ENCODE measurements at regions not wholly inside any gene's neighbourhood (a gene's known extent, or its start where the extent isn't known, plus 50 kb on each side); places are given as distances from the start of the nearest gene placed in this dataset.

DNA sequence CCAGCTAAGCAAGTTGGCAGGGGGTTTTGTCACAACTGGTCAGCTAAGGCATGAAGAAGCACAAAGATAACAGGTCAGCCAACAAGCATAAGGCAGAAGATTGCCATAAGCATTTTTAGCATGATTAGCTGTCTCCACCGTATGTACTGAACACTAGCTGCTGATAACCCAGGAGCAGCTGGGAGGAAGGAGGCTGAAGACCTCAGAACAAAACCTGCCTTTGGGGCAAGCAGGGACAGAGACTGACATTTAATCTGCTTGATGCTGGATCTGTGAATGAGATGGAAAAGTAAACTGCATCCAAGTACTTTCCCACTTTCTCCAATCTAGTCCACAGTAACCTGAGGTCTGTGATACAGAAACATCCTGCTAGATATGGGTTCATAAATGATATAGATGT lies 353.0 kb upstream of the MAP3K7 start:
- no peak for DNase-seq (ENCODE audit: low read depth in 2 of 2)

DNA sequence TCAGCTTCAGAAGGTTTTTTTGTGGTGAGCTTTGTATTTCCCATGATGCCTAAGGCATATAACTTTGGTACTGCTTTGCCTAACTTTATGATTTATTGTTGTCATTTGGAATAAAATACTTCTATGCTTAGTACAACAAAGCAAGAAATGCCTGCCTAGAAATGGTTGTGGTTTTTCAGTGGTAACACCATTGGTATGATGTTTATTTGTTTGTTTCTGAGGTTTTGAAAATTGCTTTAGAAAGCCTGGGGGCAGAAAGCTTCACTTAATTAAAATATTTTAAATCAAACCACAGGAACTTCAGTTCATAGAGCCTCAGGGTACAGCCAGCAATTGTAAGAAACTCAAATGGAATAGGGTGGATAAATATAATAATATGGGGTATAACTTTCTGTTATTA lies 351.2 kb upstream of the MAP3K7 start:
- DNase-seq (ENCODE audit: low read depth in 2 of 2): no peak

DNA sequence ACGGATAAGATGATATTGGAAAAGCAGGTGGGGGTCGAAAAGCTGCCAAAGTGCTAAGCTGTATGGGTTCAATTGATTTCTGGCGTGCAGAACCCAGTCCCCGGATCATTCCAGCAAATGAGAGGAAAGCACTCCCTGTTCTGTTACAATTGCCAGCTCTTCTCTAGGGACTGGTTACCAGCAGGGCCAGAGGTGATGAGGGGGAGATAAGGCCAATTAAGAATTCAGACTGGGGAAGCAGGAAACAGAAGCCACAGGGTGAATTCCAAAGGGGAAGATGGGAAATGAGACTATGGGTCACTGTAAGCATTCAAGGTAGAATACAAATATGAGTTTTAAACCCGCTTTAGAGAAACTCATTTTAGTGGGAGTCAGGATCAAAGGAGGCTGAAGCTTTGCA lies 349.4 kb upstream of the MAP3K7 start:
- no peak for DNase-seq (ENCODE audit: low read depth in 2 of 2)

DNA sequence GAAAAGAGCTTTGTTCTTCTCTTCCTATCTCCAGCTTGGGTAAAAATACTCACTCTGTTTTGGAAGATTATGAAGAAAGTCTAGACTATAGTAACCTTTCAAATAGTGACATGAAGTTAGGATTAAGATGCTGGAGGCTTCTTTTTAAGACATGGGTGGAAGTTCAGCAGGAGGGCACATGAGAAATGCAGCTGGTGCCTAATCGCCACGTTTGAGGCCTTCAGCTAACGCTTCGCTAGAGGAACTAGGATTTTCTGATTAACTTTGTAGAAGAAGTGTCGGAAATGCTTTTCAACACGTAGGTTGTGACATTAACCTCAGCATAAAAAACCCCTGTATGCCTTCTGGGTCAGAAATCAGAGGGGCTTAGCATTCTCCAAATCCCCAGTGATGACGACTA lies 348.1 kb upstream of the MAP3K7 start:
- no peak for DNase-seq (ENCODE audit: low read depth in 2 of 2)

DNA sequence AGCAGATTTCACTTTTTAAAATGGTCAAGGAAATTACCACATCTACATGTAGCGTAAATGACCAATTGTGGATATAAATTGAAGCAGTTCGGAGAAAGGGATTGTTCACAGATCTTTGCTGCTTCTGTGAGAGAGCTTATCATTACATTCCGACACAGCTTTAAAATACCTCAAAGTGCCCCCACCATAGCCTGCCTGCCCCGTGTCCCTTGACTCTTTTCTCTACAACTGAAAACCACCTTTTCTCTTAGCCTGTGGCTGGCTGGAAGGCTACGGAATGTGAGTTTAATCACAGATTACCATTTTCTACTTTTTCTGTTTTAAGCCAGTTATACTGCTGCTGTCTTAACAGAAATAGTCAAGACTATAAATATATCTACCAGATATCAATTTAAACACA lies 347.2 kb upstream of the MAP3K7 start:
- no peak for DNase-seq (ENCODE audit: low read depth in 2 of 2)

DNA sequence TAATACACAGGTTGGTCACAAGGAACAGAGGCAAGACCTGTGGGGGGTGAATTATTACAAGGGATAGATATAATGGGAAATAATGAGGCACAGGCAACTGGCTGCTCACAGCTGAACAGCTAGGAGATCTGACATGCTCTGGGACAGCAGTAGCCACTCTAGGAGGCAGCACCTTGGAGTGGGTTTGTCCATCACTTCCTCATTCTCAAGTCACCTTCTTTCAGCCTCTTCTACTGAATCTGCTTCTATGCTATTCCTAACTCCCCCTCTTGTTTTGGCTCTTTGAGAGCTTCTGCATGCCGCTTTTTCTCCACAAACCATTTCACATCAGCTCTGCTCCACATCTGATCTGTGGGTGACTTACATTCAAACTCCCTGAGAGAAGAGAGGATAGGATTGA lies 345.5 kb upstream of the MAP3K7 start:
- no peak for DNase-seq (ENCODE audit: low read depth in 2 of 2)

DNA sequence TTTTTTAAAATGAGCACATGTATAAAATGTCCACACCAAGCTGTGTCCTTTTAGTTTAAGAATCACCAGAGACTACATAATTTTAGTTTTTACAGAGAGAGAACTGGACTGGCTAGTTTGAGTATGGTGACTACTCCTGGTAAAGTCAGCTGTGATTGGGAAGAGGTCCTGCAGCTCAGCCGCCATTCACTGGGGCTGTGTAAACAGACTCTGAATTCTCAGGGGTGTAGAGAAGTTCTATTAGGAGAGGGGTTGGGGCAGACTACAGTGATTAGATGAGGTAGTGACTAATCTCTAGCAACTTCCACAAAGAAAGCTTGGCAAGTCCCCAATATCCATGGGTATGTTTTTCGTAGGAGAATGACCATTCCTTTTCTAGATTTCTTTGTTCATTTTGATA lies 341.2 kb upstream of the MAP3K7 start:
- DNase-seq (ENCODE audit: low read depth in 2 of 2): no peak

DNA sequence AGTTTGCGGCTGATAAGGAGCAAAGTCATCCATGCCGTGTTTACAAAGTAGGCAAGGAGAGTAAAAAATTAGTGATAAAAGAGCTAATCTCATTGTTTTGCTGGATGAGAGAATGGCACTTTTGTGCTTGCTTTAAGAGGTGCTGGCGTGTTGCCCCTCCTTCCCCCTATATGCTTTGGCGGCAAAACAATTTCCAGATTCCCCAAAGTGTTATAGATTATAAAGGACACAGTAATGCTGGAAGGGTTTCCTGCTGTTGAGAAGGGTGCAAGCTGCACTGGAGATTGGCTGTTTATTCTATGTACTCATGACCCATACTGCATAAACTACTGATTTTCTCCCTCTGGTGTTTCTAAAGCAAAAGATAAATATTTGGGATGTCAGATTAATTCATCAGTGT lies 338.9 kb upstream of the MAP3K7 start:
- no peak for DNase-seq (ENCODE audit: low read depth in 2 of 2)

DNA sequence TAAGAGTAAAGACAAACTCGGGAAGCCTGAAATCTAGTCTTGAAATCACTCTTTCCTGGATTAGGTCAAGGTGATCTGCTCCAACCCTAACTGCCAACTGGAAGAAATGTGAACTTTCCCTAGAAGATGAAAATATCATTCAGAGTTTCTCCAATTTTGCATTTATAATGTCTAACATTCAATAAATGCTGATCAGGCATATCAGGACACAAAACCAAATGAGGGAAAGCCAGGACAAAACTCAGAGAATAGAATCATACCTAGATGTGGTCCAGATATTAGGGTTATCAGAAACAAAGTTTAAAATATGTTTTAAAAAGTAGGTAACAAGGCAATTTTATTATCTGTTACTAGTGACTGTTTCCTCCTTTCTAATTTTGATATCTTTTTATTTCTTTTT lies 335.5 kb upstream of the MAP3K7 start:
- no peak for DNase-seq (ENCODE audit: low read depth in 2 of 2)

DNA sequence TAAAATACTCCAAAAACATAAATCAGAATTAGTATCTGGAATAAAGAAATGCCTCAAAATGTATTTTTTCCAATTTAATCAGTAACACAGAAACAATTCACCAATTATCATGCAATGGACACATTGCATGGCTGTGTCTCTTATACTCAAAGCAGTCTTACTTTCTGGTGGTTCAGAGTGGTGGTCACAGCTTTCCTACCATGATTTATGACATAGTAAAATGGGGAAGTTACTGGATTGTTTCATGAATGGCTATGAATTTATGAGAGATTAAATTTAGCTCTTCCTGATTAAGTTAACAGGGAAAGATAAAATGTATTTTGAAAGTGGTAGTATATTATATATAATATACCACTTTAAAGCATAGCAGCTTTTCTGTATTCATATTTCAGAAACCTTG lies 331.5 kb upstream of the MAP3K7 start:
- no peak for DNase-seq (ENCODE audit: low read depth in 2 of 2)

DNA sequence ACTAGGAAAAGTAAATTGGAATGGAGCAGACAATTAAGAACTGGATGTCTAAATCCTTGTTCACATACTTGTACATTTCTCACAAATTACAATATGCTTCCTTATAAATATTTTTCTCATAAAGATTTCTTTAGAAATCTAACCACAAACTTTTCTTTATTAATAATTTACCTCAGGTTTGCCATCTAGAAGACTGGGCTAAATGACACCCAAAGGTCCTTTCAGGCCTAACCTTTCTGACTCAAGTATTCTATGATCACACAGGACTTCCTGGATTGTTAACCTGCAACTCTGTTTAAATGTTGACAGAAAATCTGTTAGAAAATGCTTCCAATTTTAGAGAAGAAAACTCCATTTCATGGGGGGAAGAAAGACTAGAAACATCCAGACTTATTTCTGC lies 330.5 kb upstream of the MAP3K7 start:
- no peak for DNase-seq (ENCODE audit: low read depth in 2 of 2)

DNA sequence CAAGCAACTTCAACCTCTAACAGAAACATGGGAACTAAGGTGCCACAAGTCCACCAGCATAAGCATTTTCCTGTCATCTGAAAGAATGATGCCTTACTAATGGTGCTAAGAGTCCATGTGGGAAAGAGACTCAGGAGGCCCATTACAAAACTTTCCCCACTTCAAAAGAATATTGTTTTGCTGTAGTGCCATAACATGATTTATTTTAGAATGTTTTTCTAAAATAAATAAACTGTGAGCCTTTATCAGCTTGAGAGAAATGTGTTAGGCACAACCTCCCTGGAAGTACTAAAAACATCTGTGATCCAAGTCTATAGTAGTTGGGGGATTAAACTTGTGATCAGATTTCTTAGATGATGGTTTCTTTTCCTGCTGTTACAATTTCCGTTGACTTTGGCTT lies 330.1 kb upstream of the MAP3K7 start:
- DNase-seq (ENCODE audit: low read depth in 2 of 2): no peak

DNA sequence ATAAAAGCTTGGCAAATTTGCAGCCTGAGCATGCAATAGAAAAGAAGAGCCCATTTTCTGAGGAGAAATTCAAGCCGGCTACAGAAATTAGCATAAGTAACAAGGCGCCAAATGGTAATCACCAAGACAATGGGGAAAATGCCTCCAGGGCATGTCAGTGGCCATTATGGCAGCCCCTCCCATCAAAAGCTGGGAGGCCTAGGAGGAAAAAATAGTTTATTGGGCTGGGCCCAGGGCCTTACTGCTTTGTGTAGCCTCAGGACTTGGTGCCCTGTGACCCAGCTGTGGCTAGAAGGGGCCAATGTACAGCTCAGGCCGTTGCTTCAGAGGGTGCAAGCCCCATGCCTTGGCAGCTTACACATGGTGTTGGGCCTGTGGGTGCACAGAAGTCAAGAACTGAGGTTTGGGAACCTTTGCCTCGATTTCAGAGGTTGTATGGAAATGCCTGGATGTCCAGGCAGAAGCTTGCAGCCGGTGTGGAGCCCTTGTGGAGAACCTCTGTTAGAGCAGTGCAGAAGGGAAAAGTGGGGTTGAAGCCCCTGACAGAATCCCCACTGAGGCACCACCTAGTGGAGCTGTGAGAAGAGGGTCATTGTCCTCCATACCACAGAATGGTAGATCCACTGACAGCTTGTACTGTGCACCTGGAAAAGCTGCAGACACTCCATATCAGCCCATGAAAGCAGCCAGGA lies 328.5 kb upstream of the MAP3K7 start:
- no peak for DNase-seq (ENCODE audit: low read depth in 2 of 2)

DNA sequence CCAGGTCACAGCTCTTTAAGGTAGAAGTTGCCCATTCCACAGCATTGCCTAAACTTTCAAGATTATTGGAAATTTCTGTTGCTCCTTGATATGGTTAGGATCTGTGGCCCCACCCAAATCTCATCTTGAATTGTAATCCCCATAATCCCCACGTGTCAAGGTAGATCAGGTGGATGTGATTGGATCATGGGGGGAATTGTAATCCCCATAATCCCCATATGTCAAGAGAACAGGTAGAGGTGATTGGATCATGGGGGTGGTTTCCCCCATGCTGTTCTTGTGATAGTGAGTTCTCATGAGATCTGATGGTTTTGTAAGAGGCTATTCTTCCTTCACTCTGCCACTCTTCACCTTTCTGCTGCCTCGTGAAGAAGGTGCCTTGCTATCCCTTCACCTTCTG lies 327.4 kb upstream of the MAP3K7 start:
- DNase-seq (ENCODE audit: low read depth in 2 of 2): no peak

DNA sequence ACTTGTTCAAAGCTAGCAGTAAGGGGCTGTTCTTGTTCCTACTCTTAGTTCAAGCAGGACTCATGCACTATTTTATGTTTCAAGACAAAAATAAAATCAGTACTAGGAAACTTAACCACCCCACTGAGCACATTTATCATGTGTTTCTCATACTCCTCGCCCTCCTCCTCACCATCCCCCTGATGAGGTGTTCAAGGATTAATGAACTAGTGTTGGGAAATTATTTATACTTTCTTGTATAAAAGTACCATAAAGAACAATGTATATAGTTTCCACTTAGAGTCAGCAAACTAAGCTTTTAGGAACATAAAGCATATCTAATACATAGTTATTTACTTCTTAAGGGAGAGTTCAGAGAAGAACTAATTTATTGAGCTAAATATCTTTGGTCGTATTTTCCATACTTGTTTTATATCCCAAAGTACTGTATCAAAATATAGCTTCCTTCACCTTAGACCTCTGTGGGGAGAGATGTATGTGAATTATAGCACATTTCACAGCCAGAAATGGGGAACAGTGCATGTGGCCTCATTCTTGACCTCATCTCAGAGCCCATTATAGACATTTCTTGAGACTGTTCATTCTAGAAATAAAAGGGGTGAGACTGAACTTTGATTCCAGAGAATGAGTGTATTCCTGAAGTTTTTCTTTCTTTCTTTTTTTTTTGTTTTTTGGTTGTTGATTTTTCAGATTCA lies 326.5 kb upstream of the MAP3K7 start:
- DNase-seq (ENCODE audit: low read depth in 2 of 2): no peak

DNA sequence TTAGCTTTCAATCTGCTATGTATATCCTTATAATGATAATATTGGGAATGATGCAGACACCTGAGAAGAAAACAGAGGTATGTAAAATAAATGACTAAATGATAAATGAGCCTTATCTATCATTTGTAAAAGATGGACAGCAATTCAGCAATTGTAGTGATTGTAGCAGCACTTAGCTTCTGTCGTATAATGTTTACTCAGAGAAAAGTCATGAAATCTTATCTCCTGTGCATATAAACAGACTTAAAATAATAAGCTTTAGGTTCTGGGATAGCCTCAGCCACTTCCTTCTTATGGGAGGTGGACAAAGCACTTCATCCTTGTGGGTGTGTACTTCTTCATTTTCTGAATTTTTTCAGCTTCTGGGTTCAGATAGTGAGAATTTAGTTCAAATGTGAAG lies 324.8 kb upstream of the MAP3K7 start:
- DNase-seq (ENCODE audit: low read depth in 2 of 2): no peak

DNA sequence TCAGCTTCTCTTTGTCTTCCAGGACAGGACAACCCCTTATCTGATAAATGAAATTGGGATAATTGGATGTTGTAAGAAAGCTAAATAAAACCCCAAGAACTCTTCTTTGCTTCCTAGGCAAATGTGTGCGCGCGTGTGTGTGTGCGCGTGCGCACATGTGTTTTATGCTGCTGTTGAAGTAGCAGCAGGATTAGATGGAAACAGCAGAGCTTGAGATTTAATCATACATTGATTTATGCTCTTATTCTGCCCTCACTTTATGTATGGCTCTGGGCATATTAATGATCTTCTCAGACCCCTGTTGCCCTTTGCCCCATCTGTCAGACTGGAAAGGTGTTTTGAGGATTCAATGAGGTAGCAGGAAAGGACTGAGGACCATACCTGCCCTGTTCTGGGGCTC lies 324.0 kb upstream of the MAP3K7 start:
- no peak for DNase-seq (ENCODE audit: low read depth in 2 of 2)

DNA sequence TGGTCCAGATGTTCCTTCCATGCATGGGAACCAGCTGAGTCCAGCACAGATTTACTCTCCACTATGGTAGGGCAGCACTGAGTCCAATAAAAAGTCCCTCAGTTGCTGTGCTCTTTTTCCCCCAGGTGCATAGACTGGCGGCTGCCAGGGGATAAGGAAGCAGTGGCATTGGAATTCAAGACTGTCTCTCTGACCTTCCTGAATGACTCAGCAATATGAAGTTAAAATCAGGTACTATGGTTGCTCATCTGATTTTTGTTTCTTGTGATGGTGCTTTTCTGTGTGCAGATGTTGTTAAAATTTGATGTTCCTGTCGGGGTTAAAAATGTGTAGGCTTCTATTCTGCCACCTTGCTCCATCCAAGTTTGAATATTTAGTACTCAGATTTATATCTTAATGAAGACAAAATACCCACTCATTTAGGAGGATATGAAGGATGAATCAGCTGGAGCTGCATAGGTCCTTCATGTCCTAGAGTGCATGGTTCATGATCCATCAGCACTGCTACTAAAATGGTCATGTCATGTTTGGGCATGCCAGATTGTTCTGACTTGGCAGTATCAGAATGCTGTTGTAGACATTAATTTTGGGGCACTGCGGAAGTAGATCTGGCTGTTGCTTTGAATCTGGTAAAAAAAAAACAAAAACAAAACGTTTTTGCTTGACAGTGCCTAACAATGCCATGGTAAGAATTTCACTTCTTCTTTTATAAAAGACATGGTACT lies 321.2 kb upstream of the MAP3K7 start:
- no peak for DNase-seq (ENCODE audit: low read depth in 2 of 2)

DNA sequence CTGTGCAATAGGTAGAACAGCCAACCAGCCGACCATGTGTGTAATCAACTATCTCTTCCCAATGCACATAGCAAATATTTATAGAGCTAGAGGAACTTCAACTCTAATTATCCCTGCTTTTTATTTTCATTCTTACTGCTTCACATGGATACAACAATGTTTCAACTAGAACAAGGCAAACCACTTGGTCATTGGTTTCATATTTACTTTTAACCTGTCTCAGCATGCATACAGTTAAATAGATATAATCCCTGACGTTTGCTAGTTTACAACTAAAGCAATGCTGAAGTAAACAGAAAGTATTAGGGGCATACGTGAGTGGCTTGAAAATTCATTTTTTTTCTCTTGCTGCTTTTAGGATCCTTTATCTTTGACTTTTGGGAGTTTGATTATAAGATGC lies 318.5 kb upstream of the MAP3K7 start:
- no peak for DNase-seq (ENCODE audit: low read depth in 2 of 2)

DNA sequence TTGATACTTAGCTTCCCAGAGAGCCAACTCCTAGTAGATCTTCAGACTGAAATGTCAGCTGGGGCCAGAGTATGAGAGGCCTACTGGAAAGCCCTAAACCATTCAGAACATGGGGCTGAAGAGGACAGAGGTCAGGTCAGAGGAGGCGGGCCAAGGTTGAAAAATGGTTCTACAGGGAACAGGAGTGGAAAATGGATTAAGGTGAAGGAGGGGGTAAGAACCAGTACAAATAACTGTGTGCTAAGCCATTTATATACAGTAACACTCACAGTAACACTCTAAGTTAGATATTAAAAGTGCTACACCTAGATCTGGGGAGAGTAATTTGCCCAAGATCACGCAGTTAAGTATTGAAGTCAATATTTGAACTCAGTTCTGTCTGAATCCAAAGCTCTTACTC lies 313.2 kb upstream of the MAP3K7 start:
- DNase-seq (ENCODE audit: low read depth in 2 of 2): no peak

DNA sequence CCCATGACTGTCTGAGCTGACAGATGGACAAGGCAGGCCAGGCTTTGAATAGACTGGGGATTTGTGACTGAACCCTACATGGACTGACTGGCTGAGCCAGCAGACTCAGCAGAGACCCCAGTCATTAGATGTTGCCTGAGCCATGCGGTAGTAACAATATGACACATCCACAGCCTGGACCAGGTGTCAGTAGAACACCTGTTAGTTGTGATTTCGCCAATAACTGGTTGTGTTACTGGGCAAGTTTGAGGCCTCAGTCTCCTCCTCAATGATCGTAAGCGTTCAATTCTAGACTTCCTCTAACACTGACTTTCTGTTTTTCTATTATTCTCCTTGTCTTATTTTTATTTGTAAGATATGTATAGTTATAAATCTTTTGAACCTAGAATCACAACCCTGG lies 311.9 kb upstream of the MAP3K7 start:
- no peak for DNase-seq (ENCODE audit: low read depth in 2 of 2)

DNA sequence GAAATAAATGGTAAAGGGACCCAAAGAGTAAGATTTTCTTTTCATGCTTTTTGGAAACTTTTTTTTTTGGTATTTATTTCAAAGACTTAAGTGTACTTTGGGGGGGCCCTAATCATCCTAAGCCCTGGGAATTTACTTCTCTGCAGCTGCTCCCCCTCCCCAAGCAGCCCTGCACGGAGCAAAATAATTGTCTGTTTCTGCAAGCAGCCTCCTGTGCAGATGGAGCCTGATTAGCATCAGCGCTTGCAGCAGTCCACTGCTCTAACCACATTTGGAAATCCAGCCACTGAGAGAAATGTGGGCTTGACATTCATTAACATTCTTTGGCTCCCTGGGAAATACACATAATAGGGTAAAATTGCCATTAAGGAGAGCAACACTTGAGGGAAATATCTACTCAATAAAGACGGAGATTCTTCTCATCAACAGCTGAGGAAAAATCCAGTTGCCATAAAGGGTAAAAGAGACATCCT lies 309.2 kb upstream of the MAP3K7 start:
- DNase-seq (ENCODE audit: low read depth in 2 of 2): no peak
